HCT116 (cell line): ENCODE measurements at regions not wholly inside any gene's neighbourhood (a gene's known extent, or its start where the extent isn't known, plus 50 kb on each side); places are given as distances from the start of the nearest gene placed in this dataset.

Experiments
- ATAC-seq: fragments of 200-7000 bp; cut with Tn5 transposase; 2 replicates; pipeline ENCODE4 v1.9.1; 2020; ENCODE audit warnings: mild to moderate bottlenecking, moderate library complexity
- BruUV-seq: library from RNA; stranded (reverse); fragments of 400-500 nt; replicated peaks from 2 replicates; lab custom pipeline; 2021; lab: Mats Ljungman, UMichigan
- CTCF ChIA-PET: fragments of 300-600 bp; sonication (Branson Sonifier 250); formaldehyde crosslinking; loops from one replicate; lab custom pipeline; 2021; ENCODE audit warnings: antibody characterized with exemption; lab: Charles Lee
- POLR2A ChIA-PET: fragments of 300-600, 350-600 bp; sonication (Branson Sonifier 250); formaldehyde crosslinking; loops from one replicate; lab custom pipeline; 2021; ENCODE audit warnings: antibody characterized with exemption; lab: Charles Lee
- RAD21 ChIA-PET, 2 experiments: fragments of 300-600 bp; sonication (Branson Sonifier 250); formaldehyde crosslinking; loops; one replicate each; lab custom pipeline; 2023; ENCODE audit warnings: low total read pairs in 2 of 2; ENCODE audit not compliant: uncharacterized antibody in 2 of 2, unreplicated experiment in 2 of 2, low non-redundant PET in 1 of 2; lab: Charles Lee
- DNase-seq: peaks from one replicate; pipeline ENCODE4 v3.0.0-alpha.2; 2010; ENCODE audit warnings: low read depth, low spot score
- H2AFZ ChIP-seq: fragments of 200-600 bp; shearing (Covaris generic), sonication (generic); 2 replicates; pipeline ENCODE4 v1.6.1; 2017; ENCODE audit warnings: low read depth, mixed run types, mixed read lengths, antibody characterized with exemption, low read length; ENCODE audit not compliant: poor library complexity, severe bottlenecking
- H3K27ac ChIP-seq: 2 replicates; pipeline ENCODE4 v1.5.1; 2012; ENCODE audit warnings: low read depth, low read length
- H3K27me3 ChIP-seq: fragments of 200-600 bp; sonication (generic); 2 replicates; pipeline ENCODE4 v1.6.1; 2016; ENCODE audit warnings: mixed run types, low read length, mixed read lengths; ENCODE audit not compliant: insufficient read depth
- H3K36me3 ChIP-seq, 2 experiments: fragments of 200-500 bp in 1 of 2; fragments of 200-600 bp in 1 of 2; sonication (Bioruptor generic) in 1 of 2; sonication (generic) in 1 of 2; 2 replicates each; pipeline versions ENCODE4 v1.5.1 to v1.6.1; 2014 to 2016; ENCODE audit warnings: low read length in 2 of 2, inconsistent platforms in 1 of 2, mixed read lengths in 1 of 2, mixed run types in 1 of 2; ENCODE audit not compliant: insufficient read depth in 2 of 2, control insufficient read depth in 1 of 2
- H3K4me1 ChIP-seq, 2 experiments: fragments of 200-600 bp in 1 of 2; sonication (generic) in 1 of 2; 2 replicates each; pipeline versions ENCODE4 v1.5.1 to v1.6.1; 2012 to 2017; ENCODE audit warnings: low read length in 2 of 2, inconsistent platforms in 1 of 2, mild to moderate bottlenecking in 1 of 2, mixed read lengths in 1 of 2, mixed run types in 1 of 2, moderate library complexity in 1 of 2; ENCODE audit not compliant: insufficient read depth in 2 of 2, control insufficient read depth in 1 of 2
- H3K4me2 ChIP-seq: fragments of 200-600 bp; sonication (generic); 2 replicates; pipeline ENCODE4 v1.6.1; 2017; ENCODE audit warnings: mixed run types, low read length, mixed read lengths
- H3K4me3 ChIP-seq, 2 experiments: fragments of 200-600 bp in 1 of 2; sonication (generic) in 1 of 2; replicated peaks in 1 of 2; 2 replicates each; pipeline ENCODE4 v1.5.1; 2011 to 2016; ENCODE audit warnings: low read length in 2 of 2, control low read depth in 1 of 2, low read depth in 1 of 2, mild to moderate bottlenecking in 1 of 2, mixed read lengths in 1 of 2, mixed run types in 1 of 2
- H3K79me2 ChIP-seq: fragments of 200-600 bp; sonication (generic); 2 replicates; pipeline ENCODE4 v1.6.1; 2017; ENCODE audit warnings: mild to moderate bottlenecking, mixed run types, low read length, moderate library complexity, mixed read lengths; ENCODE audit not compliant: insufficient read depth
- H3K9ac ChIP-seq: fragments of 200-600 bp; sonication (generic); 2 replicates; pipeline ENCODE4 v1.6.1; 2016; ENCODE audit warnings: low read length, mixed read lengths
- H3K9me2 ChIP-seq: fragments of 200-600 bp; sonication (generic), shearing (Covaris generic); 2 replicates; pipeline ENCODE4 v1.6.1; 2017; ENCODE audit warnings: mixed run types, mild to moderate bottlenecking, moderate library complexity; ENCODE audit not compliant: insufficient read depth
- H3K9me3 ChIP-seq, 2 experiments: fragments of 200-500 bp in 1 of 2; fragments of 200-600 bp in 1 of 2; sonication (Bioruptor generic) in 1 of 2; sonication (generic) in 1 of 2; 2 replicates each; pipeline ENCODE4 v1.6.1; 2014 to 2017; ENCODE audit warnings: low read length in 2 of 2, mixed read lengths in 2 of 2, inconsistent platforms in 1 of 2, low read depth in 1 of 2, mild to moderate bottlenecking in 1 of 2, mixed run types in 1 of 2, moderate library complexity in 1 of 2; ENCODE audit not compliant: control insufficient read depth in 1 of 2, insufficient read depth in 1 of 2
- H4K20me1 ChIP-seq: fragments of 200-600 bp; sonication (generic), shearing (Covaris generic); 2 replicates; pipeline ENCODE4 v1.6.1; 2017; ENCODE audit warnings: mixed run types, mild to moderate bottlenecking, moderate library complexity; ENCODE audit not compliant: insufficient read depth
- CTCF ChIP-seq, 3 experiments: fragments of 200-600 bp in 1 of 3; sonication (generic) in 1 of 3; IDR thresholded peaks in 2 of 3; conservative IDR thresholded peaks in 1 of 3; 2 replicates each; pipeline ENCODE4 v1.5.1; 2012 to 2017; ENCODE audit warnings: low read depth in 2 of 3, low read length in 2 of 3, antibody characterized with exemption in 1 of 3, borderline replicate concordance in 1 of 3, control low read depth in 1 of 3, mild to moderate bottlenecking in 1 of 3, mixed read lengths in 1 of 3, mixed run types in 1 of 3, moderate library complexity in 1 of 3; ENCODE audit not compliant: insufficient read depth in 1 of 3
- EGR1 ChIP-seq: IDR thresholded peaks from 2 replicates; pipeline ENCODE4 v1.6.1; 2012; ENCODE audit warnings: low read depth
- ELF1 ChIP-seq: IDR thresholded peaks from 2 replicates; pipeline ENCODE4 v1.6.1; 2012; ENCODE audit warnings: low read depth, borderline replicate concordance
- EZH2 ChIP-seq: fragments of 200-600 bp; sonication (generic); IDR thresholded peaks from 2 replicates; pipeline ENCODE4 v1.6.1; 2017; ENCODE audit warnings: antibody characterized with exemption, mixed run types
- EZH2phosphoT487 ChIP-seq: fragments of 200-600 bp; IDR thresholded peaks from 2 replicates; pipeline ENCODE4 v1.6.1; 2018; ENCODE audit warnings: antibody characterized with exemption, borderline replicate concordance
- JUND ChIP-seq: IDR thresholded peaks from 2 replicates; pipeline ENCODE4 v1.6.1; 2012
- POLR2A ChIP-seq: IDR thresholded peaks from 2 replicates; pipeline ENCODE4 v1.7.0; 2011; ENCODE audit warnings: borderline replicate concordance; ENCODE audit not compliant: insufficient read depth, insufficient read length; ENCODE audit errors: extremely low read depth
- POLR2AphosphoS5 ChIP-seq: IDR thresholded peaks from 2 replicates; pipeline ENCODE4 v1.6.1; 2011; ENCODE audit warnings: mild to moderate bottlenecking, low read depth, low read length, moderate library complexity
- SIN3A ChIP-seq: IDR thresholded peaks from 2 replicates; pipeline ENCODE4 v1.6.1; 2012; ENCODE audit warnings: low read depth
- SP1 ChIP-seq: IDR thresholded peaks from 2 replicates; pipeline ENCODE4 v1.6.1; 2012; ENCODE audit warnings: low read depth
- TCF7L2 ChIP-seq: IDR thresholded peaks from 2 replicates; pipeline ENCODE4 v1.7.0; 2011; ENCODE audit warnings: borderline replicate concordance, inconsistent platforms; ENCODE audit not compliant: insufficient read depth, insufficient read length; ENCODE audit errors: extremely low read depth
- ZBTB33 ChIP-seq: IDR thresholded peaks from 2 replicates; pipeline ENCODE4 v1.6.1; 2011; ENCODE audit warnings: mild to moderate bottlenecking, low read length, moderate library complexity; ENCODE audit not compliant: insufficient replicate concordance; ENCODE audit errors: extremely low read depth
- ZNF274 ChIP-seq: fragments of 200-500 bp; sonication (Bioruptor generic); IDR thresholded peaks from 2 replicates; pipeline ENCODE4 v1.6.1; 2014; ENCODE audit warnings: mild to moderate bottlenecking, low read depth, low read length, inconsistent platforms
- intact Hi-C: fragments of 100-400 bp; cut with micrococcal nuclease; formaldehyde crosslinking; loops from 2 replicates; pipeline ENCODE4 v1.10.0; 2022

- H3K4me1 ChIP-seq, result no peaks in the 10 kb centered on the region
- no peak for TF ChIP-seq EGR1
- TF ChIP-seq SP1, result no peak
- no peak for TF ChIP-seq POLR2A
- no peak for TF ChIP-seq JUND
- TF ChIP-seq ELF1, result no peak
- no peak for TF ChIP-seq SIN3A
- no peak for TF ChIP-seq CTCF (IDR thresholded peaks at IDR 0.05 in 2 of 3, conservative IDR thresholded peaks at IDR 0.05 in 1 of 3; ENCODE audit: borderline replicate concordance in 1 of 3, insufficient read depth in 1 of 3, low read depth in 2 of 3, low read length in 2 of 3)
- no peak overlapping the region for H3K4me2 ChIP-seq
- intact Hi-C loops, result no loop called here
- H3K9me3 ChIP-seq, result no peaks in the 10 kb centered on the region
- no peaks in the 10 kb centered on the region for H3K9me2 ChIP-seq
- H3K4me3 ChIP-seq, result no peak overlapping the region
- BruUV-seq, result no TSS peak
- DNase-seq (no peak), ATAC-seq (no peak)
- POLR2A ChIA-PET, result no interaction called here
- no peaks in the 10 kb centered on the region for H3K36me3 ChIP-seq
- H3K79me2 ChIP-seq, result no peaks in the 10 kb centered on the region
- H3K9ac ChIP-seq, result no peak overlapping the region
- no peaks in the 10 kb centered on the region for H4K20me1 ChIP-seq
- peaks cover 53% of the 10 kb centered on the region for H3K27me3 ChIP-seq
- H2AFZ ChIP-seq, result no peak overlapping the region
- no peak overlapping the region for H3K27ac ChIP-seq
- RAD21 ChIA-PET, result no interaction called here
- CTCF ChIA-PET, result no interaction called here
Observed at GRCh38 chr16:56090076-56090475, 101.2 kb upstream of the GNAO1 start.

- intact Hi-C loops, result no loop called here
- Histone ChIP-seq H3K9me2 (no peaks in the 10 kb centered on the region), H3K9ac (no peak overlapping the region), H3K36me3 (no peaks in the 10 kb centered on the region), H3K4me2 (no peak overlapping the region), H4K20me1 (no peaks in the 10 kb centered on the region), H3K4me1 (no peaks in the 10 kb centered on the region), H2AFZ (no peak overlapping the region), H3K27ac (no peak overlapping the region), H3K9me3 (no peaks in the 10 kb centered on the region), H3K27me3 (peaks cover 44% of the 10 kb centered on the region), H3K79me2 (no peaks in the 10 kb centered on the region), H3K4me3 (no peak overlapping the region)
- ChIA-PET CTCF (no interaction called here), RAD21 (no interaction called here), POLR2A (no interaction called here)
- DNase-seq (no peak), ATAC-seq (no peak)
- no TSS peak for BruUV-seq
- TF ChIP-seq SIN3A (no peak), TCF7L2 (no peak), CTCF (IDR thresholded peaks at IDR 0.05 in 2 of 3, conservative IDR thresholded peaks at IDR 0.05 in 1 of 3; ENCODE audit: borderline replicate concordance in 1 of 3, insufficient read depth in 1 of 3, low read depth in 2 of 3, low read length in 2 of 3) (no peak), POLR2AphosphoS5 (no peak), EZH2phosphoT487 (no peak), ZBTB33 (no peak), EGR1 (no peak), EZH2 (no peak), ZNF274 (no peak)
Observed at GRCh38 chr16:56087626-56088025, 103.7 kb upstream of the GNAO1 start.
